HG03432 (cell line): ENCODE measurements at regions not wholly inside any gene's neighbourhood (a gene's known extent, or its start where the extent isn't known, plus 50 kb on each side); places are given as distances from the start of the nearest gene placed in this dataset.

Source experiments
- ATAC-seq: cut with Tn5 transposase; IDR thresholded peaks from one replicate; pipeline ENCODE4 v1.9.1; 2021; ENCODE audit warnings: mild to moderate bottlenecking, moderate library complexity; ENCODE audit not compliant: unreplicated experiment

DNA sequence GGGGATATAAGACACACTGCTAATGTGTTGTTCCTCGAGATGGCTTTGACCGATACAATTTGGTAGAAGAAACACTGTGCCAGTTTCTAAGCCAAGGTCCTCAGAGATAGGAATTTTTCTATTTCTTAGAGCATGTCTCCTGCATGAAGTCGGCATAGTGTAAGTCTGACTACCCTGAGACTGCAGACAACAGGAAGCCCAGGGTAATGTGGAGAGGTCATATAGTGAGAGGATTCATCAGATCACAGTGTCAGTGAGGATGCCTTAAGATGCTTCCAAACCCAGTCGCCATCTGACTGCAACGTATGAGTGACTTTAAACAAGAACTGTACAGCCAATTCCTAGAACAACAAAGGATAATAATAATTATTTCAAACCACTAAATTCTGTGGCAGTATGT, 818.3 kb upstream of the GYPC start:
- no peak for ATAC-seq

DNA sequence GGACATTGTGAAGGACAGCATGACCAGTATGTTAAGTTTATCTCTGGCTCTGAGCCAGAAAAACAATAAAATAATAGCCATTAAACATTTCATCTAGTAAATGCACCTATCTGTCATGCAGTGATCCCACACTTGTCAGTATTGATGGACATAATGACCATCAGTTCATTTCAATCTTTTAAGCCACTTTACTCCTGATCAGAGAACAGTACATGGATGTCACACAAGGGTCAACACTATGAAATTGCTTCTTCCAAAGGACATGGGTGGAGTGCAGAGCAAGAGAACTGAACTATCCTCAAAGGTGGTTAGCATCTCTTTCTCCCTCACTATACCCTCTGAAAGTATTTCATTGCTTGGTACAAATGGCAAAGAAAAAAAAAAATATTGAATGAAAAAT, 816.0 kb upstream of the GYPC start:
- ATAC-seq = no peak

DNA sequence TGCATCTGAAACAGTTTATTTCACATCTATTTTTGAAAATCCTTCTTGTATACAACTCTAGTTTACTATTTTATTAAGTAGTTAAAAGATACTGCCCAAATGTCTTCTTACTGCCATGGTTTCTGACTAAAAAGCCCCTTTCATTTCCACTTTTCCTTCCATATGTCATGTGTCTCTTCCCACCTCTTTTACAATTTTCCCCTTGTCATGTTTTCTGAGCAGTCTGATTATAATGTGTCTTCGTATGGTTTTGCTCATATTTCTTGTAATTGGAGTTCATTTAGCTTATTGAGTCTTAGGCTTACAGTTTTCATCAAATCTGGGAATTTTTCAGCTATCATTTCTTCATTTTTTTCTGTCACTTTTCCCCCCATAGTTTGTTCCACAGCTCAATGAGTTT, 813.9 kb upstream of the GYPC start:
- no peak for ATAC-seq

DNA sequence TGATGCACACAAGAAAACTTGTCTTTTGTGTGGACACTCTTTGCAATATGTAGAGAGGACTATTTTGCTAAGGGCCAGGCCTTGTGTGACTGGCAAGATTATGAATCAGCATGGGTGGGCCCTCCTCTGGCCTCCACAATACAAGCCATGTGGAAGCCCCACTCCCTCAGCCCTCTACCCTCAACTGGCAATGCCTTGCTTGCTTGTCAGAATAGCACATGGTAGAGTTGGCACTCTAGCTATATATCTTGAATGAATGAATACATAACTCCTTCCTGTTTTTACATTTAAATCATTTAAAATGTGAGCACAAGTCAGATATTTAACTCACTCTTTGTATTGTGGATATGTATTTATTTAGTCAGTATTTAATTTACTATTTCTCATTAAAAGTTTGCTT, 805.4 kb upstream of the GYPC start:
- no peak for ATAC-seq

DNA sequence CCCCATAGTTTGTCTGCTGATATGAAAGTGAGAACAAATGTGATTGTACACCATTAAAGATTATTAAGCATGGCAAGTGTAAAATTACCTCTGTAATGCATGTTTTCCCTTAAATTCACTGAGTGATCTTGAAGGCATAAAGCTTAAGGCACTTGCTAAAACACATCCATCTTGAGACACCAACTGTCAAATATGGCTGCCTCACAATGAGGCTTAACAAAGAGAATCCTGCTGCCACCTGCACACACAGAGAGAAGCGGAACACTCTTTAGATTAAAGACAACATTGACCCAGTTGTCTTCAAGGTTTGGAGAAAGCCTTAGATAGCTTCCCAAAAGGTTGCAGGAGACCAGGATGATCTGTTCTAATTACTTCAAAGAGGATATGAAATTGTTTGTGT, 803.6 kb upstream of the GYPC start:
- no peak for ATAC-seq

DNA sequence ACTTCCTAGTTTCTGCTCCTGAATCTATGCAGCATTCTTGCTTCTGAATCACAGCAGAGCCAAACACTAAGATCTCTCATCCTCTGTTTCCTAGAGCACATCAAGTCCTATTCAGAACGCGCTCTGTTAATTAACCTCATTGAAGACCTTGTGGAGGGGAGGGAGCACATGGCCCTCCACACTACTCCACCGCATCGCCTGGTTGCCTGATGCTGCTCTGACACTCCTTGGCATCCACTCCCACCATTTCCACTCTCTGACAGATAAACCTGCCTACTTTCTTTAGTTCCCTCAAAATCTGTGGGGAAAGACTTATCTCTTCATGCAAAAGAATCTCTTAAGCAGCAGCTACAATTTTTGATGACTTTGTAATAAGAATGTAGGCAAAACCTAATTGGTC, 802.3 kb upstream of the GYPC start:
- no peak for ATAC-seq

DNA sequence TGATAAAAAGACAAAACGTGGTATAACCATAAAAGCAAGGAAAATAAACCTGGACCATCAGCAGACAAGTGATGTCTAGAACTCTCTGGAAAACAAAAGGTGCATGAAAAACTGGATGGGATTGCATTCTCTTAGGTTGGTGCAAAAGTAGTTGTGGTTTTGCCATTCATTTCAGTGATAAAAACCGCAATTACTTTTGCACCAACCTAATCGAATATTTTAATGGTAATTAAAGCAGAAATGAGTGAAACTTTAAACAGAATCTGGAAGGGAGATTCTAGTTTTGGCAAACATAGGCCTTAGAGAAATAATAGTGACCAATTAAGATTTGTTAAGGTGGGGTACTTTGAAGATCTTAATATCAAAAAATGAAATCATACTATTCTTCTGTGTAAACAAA, 800.8 kb upstream of the GYPC start:
- no peak for ATAC-seq

DNA sequence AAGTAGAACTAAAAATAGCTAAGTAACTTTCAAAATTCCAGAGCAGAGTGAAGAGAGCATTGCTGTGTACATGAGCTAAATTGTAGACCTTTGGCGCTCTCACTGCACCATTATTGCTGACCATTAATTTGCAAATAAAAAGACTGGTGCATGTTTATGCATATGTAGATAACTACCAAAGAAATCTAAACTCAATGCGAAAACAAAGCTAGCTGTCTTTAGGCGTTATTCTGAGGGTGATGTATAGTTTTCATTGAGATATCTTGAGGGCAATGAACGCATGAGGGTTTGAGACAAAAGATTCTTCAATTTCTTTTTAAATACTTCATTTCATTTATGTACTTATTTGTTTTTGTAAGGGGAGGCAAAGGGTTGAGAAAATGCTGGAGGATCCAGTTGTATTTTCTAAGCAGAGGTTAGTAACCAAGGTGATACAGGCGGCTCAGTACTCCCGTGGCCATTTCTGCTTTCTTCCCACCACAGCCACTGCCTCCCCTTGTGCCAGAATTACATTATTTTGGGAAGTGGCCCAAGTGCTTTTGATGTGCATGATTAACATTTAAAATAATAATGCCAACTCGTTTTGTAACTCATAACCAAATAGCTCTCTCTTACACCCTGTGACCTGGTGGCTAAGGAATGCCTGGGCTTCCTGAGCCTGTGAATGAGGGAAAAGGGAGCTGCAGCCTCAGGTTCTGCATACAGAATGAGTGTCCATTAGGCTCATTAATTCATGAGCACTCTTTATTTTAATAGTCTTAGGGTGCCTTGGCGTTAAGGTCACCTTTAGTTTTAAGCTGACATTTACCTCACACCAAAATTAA, 797.8 kb upstream of the GYPC start:
- no peak for ATAC-seq

DNA sequence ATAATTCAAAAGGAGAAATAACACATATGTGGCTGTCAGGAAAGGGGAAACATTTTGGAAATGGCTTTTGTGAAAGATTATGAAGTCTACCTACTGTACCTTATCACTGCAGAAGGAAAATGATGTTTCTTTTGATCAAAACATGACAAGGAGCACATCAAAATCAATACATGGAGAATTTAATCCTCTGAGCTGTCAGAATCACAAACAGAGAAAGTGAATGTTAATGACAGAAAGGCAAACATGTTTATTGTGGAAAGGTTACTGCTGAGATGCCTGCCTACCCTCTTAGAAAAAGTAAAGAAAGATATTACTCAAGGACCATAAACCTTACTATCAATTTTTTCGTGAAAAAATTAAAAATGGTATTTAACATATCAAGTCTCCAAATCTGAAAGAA, 794.5 kb upstream of the GYPC start:
- ATAC-seq = no peak

DNA sequence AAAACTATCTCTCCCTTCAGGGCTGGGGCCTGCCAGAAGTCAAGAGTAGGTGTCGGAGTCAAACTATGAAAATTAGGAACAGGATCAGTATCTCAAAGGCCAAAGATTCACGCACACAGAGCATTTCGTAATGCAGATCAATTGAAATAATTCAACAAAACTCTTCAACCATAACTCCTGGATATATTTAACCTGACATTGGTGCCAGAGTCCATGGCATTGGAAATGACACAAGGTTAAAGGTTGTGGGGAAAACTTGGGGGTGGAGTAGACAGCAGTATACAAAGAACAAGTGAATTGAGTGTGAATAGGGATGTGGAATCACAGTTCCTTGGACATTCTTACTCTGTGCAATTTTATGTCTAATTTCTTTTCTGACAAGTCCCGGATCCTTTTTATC, 788.0 kb upstream of the GYPC start:
- ATAC-seq = no peak

DNA sequence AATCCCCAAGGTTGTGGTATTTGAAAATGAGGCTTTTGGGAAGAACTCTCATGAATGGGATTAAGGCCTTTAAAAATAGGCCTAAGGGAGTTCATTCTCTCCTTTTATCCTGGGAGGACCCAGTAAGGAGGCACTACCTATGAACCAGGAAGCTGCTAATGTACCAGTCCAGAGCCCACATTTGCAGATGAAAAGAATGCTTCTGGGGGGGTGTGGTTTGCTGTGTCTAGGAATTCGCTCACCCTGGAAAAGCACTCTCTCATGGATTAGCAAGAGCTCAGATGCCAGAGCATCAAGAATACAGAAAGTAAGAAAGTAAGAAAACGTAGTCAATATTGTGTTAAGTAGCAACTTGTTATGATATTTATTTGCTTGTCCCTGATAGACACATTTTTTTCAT, 785.7 kb upstream of the GYPC start:
- ATAC-seq = no peak

DNA sequence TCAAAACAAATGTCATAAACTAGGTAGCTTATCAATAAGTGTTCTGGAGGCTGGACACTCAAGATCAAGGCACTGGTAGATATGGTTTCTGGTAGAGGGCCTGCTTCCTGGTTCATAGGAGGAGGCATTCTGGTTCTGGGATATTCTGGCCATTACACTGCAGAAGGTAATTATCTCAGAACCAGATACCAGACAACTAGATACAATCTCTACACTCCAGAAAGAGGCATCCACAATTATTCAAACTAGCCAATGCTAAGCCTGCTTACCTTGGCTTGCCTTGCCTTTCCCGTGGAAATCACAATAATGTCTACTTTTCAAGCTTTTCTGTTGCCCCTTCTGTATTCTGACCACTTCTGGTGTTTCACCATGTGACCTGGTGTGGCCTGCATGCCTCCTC, 785.2 kb upstream of the GYPC start:
- ATAC-seq = no peak

DNA sequence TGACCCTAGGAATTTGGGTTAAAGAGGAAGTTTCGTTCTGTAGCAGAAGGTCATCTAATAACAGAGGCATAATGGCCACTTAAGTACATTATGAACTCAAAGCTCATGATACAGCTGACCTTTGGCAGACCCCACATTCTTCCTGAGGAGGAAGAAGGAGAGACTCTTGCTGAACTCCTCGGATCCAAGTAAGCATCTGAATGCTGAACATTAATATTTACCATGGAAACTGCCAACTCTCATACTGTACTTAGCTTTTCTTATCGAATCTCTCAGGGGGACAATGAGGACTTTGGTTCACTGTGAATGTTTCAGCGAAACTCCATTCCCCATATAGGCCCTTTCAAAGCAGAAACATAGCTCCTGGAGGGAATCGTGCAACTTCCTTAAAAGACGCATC, 781.4 kb upstream of the GYPC start:
- no peak for ATAC-seq

DNA sequence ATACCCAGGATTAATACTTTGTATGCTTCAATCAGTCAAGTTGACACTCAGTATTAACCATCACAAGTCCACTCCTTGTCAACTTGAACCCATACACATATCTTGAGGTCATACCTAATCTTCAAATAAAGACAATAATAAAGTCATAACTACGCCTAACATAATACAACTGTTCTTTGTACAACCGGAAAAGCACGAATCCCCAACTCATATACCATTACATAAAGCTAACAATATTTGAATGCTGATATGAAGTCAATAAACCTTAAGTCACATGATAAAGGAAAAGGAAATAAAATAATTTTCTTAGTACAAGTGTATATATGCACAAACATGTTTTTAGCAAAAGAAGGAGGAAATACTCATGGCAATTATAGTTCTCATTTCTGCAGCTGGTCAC, 770.6 kb upstream of the GYPC start:
- no peak for ATAC-seq

DNA sequence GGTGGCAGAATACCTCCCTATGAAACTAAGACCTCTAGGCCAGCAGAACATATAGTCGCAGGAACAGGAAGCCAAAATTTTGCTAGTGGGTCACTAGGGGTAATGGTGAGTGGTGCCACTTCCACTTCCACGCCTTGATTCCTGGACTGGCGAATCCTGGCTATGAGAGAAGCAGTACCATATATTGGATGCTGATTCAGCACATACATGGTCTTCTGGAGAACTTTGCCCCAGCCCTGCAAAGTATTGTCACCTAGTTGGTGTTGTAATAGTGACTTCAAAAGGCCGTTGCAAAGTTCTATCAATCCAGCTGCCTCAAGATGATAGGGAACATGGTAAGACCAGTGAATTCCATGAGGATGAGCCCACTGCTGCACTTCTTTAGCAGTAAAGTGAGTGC, 769.8 kb upstream of the GYPC start:
- no peak for ATAC-seq

DNA sequence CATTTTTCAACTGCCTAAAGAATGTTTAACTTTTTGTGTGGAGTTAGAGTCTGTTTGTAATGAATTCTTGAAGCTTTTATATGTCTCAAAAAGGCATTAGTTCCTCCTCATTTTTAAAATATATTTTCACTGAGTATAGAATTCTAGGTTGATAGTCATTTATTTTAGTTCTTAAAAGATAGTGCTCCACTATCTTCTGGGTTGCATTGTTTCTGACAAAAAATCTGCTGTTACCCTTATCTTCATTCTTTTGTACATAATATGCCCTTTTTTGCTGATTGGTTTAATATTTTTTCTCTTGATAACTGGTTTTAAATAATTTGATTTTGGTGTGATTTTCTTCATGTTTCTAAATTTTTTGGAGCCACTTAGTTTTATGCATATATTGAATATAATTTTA, 754.7 kb upstream of the GYPC start:
- no peak for ATAC-seq

DNA sequence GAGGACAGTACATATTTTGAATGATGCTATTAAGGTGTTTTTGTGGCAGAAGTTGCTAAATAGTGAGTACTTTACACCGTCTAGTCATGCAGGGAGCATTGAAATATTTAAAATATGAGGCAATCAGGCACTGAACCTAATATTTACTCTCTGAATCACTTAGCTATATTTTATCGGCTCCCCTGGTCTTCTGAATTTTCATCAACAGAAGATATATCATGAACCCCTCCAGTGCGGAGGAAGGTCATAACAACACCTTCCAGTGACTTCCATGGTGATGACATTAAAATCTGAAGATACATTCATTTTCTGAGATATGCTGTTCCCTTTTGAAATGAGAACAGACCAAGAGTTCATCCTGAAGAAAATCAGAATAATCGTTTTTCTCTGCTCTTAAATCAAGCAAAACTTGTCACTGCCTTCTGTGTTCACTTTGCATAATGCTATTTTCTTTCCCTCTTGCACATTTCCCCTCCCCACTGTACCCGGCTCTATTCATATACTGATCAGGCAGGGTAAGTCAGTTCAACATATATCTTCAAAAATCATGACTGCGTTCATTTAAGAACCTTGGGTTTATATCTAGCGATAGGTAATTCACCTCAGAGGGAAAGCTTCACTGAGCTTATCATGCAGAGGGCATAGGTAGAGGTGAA, 729.9 kb upstream of the GYPC start:
- no peak for ATAC-seq

DNA sequence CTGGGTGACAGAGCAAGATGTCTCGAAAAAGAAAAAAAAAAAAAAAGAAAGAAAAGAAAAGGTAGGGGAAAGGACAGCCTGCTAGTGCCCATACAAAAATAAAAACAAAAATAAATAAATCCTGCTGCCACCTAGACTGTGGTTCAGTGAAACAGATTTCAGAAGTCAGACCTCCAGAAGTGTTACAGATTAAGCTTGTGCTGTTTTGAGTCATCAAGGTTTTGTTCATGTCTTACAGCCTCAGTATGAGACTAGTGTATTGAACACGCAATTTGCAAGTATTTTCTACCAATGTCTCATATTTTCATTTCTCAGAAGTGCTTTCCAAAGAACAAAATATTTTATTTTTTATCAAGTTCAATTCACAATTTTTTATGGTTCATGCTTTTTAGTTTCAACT, 720.4 kb upstream of the GYPC start:
- ATAC-seq = peak; percentile 69

DNA sequence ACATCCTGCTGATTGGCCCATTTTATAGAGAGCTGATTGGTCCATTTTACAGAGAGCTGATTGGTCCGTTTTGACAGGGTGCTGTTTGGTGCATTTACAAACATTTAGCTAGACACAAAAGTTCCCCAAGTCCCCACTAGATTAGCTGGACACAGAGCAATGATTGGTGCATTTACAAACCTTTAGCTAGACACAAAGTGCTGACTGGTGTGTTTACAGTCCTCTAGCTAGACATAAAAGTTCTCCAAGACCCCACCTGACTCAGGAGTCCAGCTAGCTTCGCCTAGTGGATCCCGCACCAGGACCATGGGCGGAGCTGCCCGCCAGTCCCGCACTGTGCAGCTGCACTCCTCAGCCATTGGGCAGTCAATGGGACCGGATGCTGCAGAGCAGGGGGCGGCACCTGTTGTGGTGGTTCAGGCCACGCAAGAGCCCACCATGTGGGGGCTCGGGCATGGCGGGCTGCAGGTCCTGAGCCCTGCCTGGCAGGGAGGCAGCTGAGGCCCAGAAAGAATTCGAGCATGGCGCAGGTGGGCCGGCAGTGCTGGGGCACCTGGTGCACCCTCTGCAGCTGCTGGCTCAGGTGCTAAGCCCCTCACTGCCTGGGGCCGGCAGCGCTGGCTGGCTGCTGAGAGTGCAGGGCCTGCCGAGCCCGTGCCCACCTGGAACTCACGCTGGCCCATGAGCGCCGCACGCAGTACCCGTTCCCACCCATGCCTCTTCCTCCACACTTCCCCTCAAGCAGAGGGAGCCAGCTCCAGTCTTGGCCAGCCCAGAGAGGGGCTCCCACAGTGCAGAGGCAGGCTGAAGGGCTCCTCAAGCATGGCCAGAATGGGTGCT, 713.2 kb upstream of the GYPC start:
- no peak for ATAC-seq

DNA sequence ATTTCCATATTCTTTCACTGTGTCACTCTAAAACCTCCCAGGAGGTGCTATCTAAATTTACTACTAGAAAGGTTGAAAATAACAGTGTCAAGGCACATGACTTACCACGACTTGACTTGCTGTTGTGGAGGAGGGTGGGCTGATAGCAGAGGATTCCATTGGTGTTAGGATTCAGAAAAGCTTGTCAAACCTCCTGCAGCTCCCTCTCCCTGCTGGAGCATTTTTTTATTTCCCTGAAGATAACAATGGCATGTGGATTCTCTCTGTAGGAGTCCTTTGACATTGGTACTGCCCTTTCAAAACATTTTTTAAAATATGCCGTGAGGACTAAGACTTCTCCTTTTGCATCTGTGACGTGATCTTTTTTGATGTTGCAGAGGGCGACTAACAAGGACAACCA, 696.9 kb upstream of the GYPC start:
- ATAC-seq = no peak

DNA sequence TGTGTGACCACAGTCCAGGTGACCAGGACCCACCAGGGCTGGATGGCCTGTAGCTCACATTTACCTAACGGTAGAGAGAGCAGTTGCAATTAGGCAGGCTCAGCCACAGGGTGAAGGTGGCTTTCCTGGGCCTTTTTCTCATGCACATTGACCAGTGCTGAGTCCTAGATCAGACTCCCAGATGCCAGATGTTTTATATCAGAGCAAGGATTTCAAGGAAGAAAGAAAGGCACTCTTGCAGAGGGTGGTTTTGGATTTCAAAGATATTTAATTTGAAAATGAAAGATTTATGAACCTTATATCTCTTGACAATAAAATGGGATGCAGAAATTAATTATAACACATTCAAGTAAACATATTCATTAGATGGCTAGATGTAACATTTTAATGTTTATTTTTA, 694.2 kb upstream of the GYPC start:
- ATAC-seq = no peak

DNA sequence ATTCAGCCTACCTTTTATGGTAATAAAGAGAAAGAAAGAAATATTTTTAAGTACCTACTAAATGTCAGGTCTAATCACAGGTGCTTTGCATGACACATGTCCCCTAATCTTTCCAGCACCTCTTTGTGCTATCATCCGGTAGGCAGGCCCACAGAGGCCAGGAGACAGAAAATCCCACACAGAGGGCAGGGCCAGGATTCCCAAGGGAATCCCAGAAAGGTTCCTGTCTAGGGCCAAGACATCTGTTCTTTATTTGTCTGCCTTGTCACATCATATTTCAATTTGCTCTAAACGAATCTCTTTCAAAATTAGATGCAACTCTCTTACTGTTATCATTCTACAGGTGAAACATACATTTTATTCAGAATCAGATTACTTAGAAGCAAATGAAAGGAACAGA, 676.1 kb upstream of the GYPC start:
- ATAC-seq = no peak
